SK-N-MC (cell line): ENCODE measurements at regions not wholly inside any gene's neighbourhood (a gene's known extent, or its start where the extent isn't known, plus 50 kb on each side); places are given as distances from the start of the nearest gene placed in this dataset.

Experiments
- EZH2 ChIP-seq: fragments of 200-600 bp; sonication (generic); IDR thresholded peaks from one replicate; pipeline ENCODE4 v1.6.1; 2017; ENCODE audit warnings: antibody characterized with exemption
- FOXP2 ChIP-seq: optimal IDR thresholded peaks from 2 replicates; pipeline ENCODE3; 2011; ENCODE audit warnings: mild to moderate bottlenecking, moderate library complexity; ENCODE audit not compliant: insufficient read depth; ENCODE audit errors: extremely low read length, control extremely low read depth
- POLR2AphosphoS5 ChIP-seq: IDR thresholded peaks from 2 replicates; pipeline ENCODE4 v1.6.1; 2012; ENCODE audit warnings: mild to moderate bottlenecking, low read depth, low read length, borderline replicate concordance

GRCh38 chr15:39180030-39180429, 400.8 kb upstream of the THBS1 start:
- TF ChIP-seq POLR2AphosphoS5 (no peak), EZH2 (no peak), FOXP2 (no peak)
